ENCODE measurements at regions not wholly inside any gene's neighbourhood (a gene's known extent, or its start where the extent isn't known, plus 50 kb on each side); places are given as distances from the start of the nearest gene placed in this dataset.

DNA sequence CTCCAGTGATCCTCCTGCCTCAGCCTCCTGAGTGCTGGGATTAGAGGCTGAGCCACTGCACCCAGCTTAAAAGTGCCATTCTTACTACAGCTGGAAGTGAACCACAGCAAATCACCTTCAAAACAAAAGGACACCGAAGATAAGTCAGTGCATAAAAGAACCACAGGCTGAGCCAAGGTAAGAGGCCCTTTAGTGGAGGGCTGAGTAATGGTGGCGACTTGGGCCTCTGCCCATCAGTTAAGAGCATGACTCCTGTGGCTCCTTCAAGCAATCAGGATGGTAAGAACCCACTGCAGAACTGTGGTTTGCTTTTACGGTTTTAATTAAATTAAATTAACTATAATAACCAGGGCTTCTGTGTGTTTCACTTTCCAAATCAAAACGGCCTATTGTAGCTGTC, 75.1 kb downstream of the CTAGE1 start:
- intact Hi-C loops (cut with micrococcal nuclease) = no loop called here
- Mint-ChIP-seq H3K27ac (no peak overlapping the region), H3K4me1 (ENCODE audit: low read depth) (no peaks in the 10 kb centered on the region), H3K4me3 (no peak overlapping the region), H3K27me3 (ENCODE audit: insufficient read depth) (peaks cover 19% of the 10 kb centered on the region), H3K36me3 (ENCODE audit: low read depth) (no peaks in the 10 kb centered on the region), H3K9me3 (no peaks in the 10 kb centered on the region)
- DNase-seq (ENCODE audit: low spot score) = no peak

GRCh38 chr18:22340331-22340730, 77.4 kb downstream of the CTAGE1 start:
- Mint-ChIP-seq H3K4me1 (ENCODE audit: low read depth) (no peaks in the 10 kb centered on the region), H3K36me3 (ENCODE audit: low read depth) (no peaks in the 10 kb centered on the region), H3K4me3 (no peak overlapping the region), H3K9me3 (no peaks in the 10 kb centered on the region), H3K27me3 (ENCODE audit: insufficient read depth) (no peaks in the 10 kb centered on the region), H3K27ac (no peak overlapping the region)
- no peak for DNase-seq (ENCODE audit: low spot score)
- intact Hi-C loops (cut with micrococcal nuclease) = no loop called here

- H3K4me3 Mint-ChIP-seq = no peak overlapping the region
- H3K27ac Mint-ChIP-seq = no peak overlapping the region
- no peaks in the 10 kb centered on the region for H3K36me3 Mint-ChIP-seq (ENCODE audit: low read depth)
- intact Hi-C loops (cut with micrococcal nuclease) = no loop called here
- no peak for DNase-seq (ENCODE audit: low spot score)
- no peaks in the 10 kb centered on the region for H3K4me1 Mint-ChIP-seq (ENCODE audit: low read depth)
- H3K27me3 Mint-ChIP-seq (ENCODE audit: insufficient read depth) = no peaks in the 10 kb centered on the region
- no peaks in the 10 kb centered on the region for H3K9me3 Mint-ChIP-seq
Observed at GRCh38 chr18:22339913-22340312, 77.8 kb downstream of the CTAGE1 start.

DNA sequence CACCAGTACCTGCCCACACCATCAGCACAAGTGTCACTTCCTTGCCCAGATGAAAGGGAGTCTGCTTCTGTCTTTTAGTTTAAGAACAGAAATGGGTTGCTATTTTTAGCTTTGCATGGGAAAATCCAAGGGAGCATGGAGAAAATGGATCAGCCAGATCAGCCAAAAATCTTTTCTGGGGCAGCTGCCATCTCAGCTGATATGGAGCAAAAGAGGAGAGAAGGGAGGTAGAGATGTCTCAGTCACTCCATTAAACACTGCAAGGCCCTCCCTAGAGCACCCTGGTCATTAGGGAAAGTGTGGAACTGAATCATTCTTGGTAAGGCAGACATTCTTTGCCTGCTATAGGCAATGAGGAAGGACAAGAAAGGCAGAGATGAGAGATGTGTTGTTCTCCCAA, 79.9 kb downstream of the CTAGE1 start:
- no peaks in the 10 kb centered on the region for H3K36me3 Mint-ChIP-seq (ENCODE audit: low read depth)
- H3K4me1 Mint-ChIP-seq (ENCODE audit: low read depth) = no peaks in the 10 kb centered on the region
- intact Hi-C loops (cut with micrococcal nuclease) = no loop called here
- no peak for DNase-seq (ENCODE audit: low spot score)
- no peaks in the 10 kb centered on the region for H3K9me3 Mint-ChIP-seq
- H3K4me3 Mint-ChIP-seq = no peak overlapping the region
- H3K27me3 Mint-ChIP-seq (ENCODE audit: insufficient read depth) = no peaks in the 10 kb centered on the region
- H3K27ac Mint-ChIP-seq = no peak overlapping the region

GRCh38 chr18:22337306-22337705, 80.4 kb downstream of the CTAGE1 start:
- no peaks in the 10 kb centered on the region for H3K4me1 Mint-ChIP-seq (ENCODE audit: low read depth)
- intact Hi-C loops (cut with micrococcal nuclease) = no loop called here
- H3K27me3 Mint-ChIP-seq (ENCODE audit: insufficient read depth) = no peaks in the 10 kb centered on the region
- no peak overlapping the region for H3K4me3 Mint-ChIP-seq
- no peak for DNase-seq (ENCODE audit: low spot score)
- H3K27ac Mint-ChIP-seq = no peak overlapping the region
- no peaks in the 10 kb centered on the region for H3K9me3 Mint-ChIP-seq
- no peaks in the 10 kb centered on the region for H3K36me3 Mint-ChIP-seq (ENCODE audit: low read depth)

DNA sequence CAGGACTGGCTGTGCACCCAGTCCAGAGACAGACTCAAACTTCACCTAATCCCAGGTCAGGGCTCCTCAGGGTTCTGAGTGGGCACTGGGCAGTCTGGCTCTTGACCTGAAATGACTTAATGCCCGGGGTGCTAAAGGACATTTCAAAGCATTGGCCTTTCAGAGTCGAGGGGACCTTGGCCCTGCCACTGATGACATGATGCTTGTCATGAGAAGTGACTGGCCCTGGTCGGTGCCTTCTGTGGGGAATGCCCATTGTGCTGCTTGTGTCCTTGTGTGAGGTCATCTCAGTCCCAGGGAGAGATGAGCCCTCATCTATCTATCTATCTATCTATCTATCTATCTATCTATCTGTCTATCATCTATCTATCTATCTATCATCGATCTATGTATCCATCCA, 81.3 kb downstream of the CTAGE1 start:
- H3K4me1 Mint-ChIP-seq (ENCODE audit: low read depth) = no peaks in the 10 kb centered on the region
- H3K27ac Mint-ChIP-seq = no peak overlapping the region
- no peaks in the 10 kb centered on the region for H3K27me3 Mint-ChIP-seq (ENCODE audit: insufficient read depth)
- no peaks in the 10 kb centered on the region for H3K9me3 Mint-ChIP-seq
- no peak for DNase-seq (ENCODE audit: low spot score)
- no peaks in the 10 kb centered on the region for H3K36me3 Mint-ChIP-seq (ENCODE audit: low read depth)
- intact Hi-C loops (cut with micrococcal nuclease) = no loop called here
- no peak overlapping the region for H3K4me3 Mint-ChIP-seq

GRCh38 chr18:22335731-22336198, 82.0 kb downstream of the CTAGE1 start:
- no peaks in the 10 kb centered on the region for H3K9me3 Mint-ChIP-seq
- intact Hi-C loops (cut with micrococcal nuclease) = no loop called here
- H3K27me3 Mint-ChIP-seq (ENCODE audit: insufficient read depth) = no peaks in the 10 kb centered on the region
- no peaks in the 10 kb centered on the region for H3K4me1 Mint-ChIP-seq (ENCODE audit: low read depth)
- no peak for DNase-seq (ENCODE audit: low spot score)
- H3K4me3 Mint-ChIP-seq = no peak overlapping the region
- H3K36me3 Mint-ChIP-seq (ENCODE audit: low read depth) = no peaks in the 10 kb centered on the region
- no peak overlapping the region for H3K27ac Mint-ChIP-seq

- Mint-ChIP-seq H3K4me1 (ENCODE audit: low read depth) (no peaks in the 10 kb centered on the region), H3K27me3 (ENCODE audit: insufficient read depth) (peaks cover 2% of the 10 kb centered on the region), H3K4me3 (no peak overlapping the region), H3K9me3 (no peaks in the 10 kb centered on the region), H3K27ac (no peak overlapping the region), H3K36me3 (ENCODE audit: low read depth) (no peaks in the 10 kb centered on the region)
- intact Hi-C loops (cut with micrococcal nuclease) = no loop called here
- DNase-seq (ENCODE audit: low spot score) = no peak
Observed at GRCh38 chr18:22334567-22334966, 83.1 kb downstream of the CTAGE1 start.

DNA sequence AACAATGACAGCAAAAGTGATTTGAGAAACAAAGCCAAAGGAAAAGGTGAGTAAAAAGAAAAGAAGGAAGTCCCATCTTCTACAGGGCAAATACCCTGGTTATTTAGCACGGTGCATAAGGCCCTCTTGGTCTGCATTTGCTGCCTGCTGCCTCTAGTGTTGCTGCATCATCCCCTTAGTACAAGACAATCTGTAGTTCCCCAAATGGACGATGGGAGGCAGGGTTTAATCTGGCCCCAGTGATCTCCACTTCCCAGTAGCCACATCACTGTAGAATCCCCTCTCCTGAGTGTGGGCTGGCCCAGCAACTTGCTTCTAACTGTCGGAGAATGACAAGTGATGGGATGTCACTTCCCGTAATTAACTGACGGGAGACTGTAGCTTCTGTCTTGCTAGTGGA, 85.1 kb downstream of the CTAGE1 start:
- Mint-ChIP-seq H3K4me3 (no peak overlapping the region), H3K36me3 (ENCODE audit: low read depth) (no peaks in the 10 kb centered on the region), H3K4me1 (ENCODE audit: low read depth) (no peaks in the 10 kb centered on the region), H3K9me3 (no peaks in the 10 kb centered on the region), H3K27me3 (ENCODE audit: insufficient read depth) (peaks cover 2% of the 10 kb centered on the region), H3K27ac (no peak overlapping the region)
- DNase-seq (ENCODE audit: low spot score) = no peak
- intact Hi-C loops (cut with micrococcal nuclease) = no loop called here

- no peak for DNase-seq (ENCODE audit: low spot score)
- peaks cover 2% of the 10 kb centered on the region for H3K27me3 Mint-ChIP-seq (ENCODE audit: insufficient read depth)
- intact Hi-C loops (cut with micrococcal nuclease) = no loop called here
- H3K4me1 Mint-ChIP-seq (ENCODE audit: low read depth) = no peaks in the 10 kb centered on the region
- H3K36me3 Mint-ChIP-seq (ENCODE audit: low read depth) = no peaks in the 10 kb centered on the region
- H3K4me3 Mint-ChIP-seq = no peak overlapping the region
- no peak overlapping the region for H3K27ac Mint-ChIP-seq
- no peaks in the 10 kb centered on the region for H3K9me3 Mint-ChIP-seq
Observed at GRCh38 chr18:22330508-22330907, 87.2 kb downstream of the CTAGE1 start.

GRCh38 chr18:22325396-22325795, 92.3 kb downstream of the CTAGE1 start:
- Mint-ChIP-seq H3K36me3 (ENCODE audit: low read depth) (no peaks in the 10 kb centered on the region), H3K9me3 (no peaks in the 10 kb centered on the region), H3K4me3 (no peak overlapping the region), H3K27ac (no peak overlapping the region), H3K4me1 (ENCODE audit: low read depth) (no peaks in the 10 kb centered on the region), H3K27me3 (ENCODE audit: insufficient read depth) (peaks cover 5% of the 10 kb centered on the region)
- intact Hi-C loops (cut with micrococcal nuclease) = no loop called here
- no peak for DNase-seq (ENCODE audit: low spot score)

GRCh38 chr18:22324191-22325131, 93.3 kb downstream of the CTAGE1 start:
- no peaks in the 10 kb centered on the region for H3K36me3 Mint-ChIP-seq (ENCODE audit: low read depth)
- no peak overlapping the region for H3K4me3 Mint-ChIP-seq
- intact Hi-C loops (cut with micrococcal nuclease) = no loop called here
- no peak for DNase-seq (ENCODE audit: low spot score)
- H3K27me3 Mint-ChIP-seq (ENCODE audit: insufficient read depth) = peaks cover 4% of the 10 kb centered on the region
- H3K27ac Mint-ChIP-seq = no peak overlapping the region
- H3K4me1 Mint-ChIP-seq (ENCODE audit: low read depth) = no peaks in the 10 kb centered on the region
- no peaks in the 10 kb centered on the region for H3K9me3 Mint-ChIP-seq

- H3K4me3 Mint-ChIP-seq = no peak overlapping the region
- no peak overlapping the region for H3K27ac Mint-ChIP-seq
- H3K4me1 Mint-ChIP-seq (ENCODE audit: low read depth) = no peaks in the 10 kb centered on the region
- H3K9me3 Mint-ChIP-seq = no peaks in the 10 kb centered on the region
- H3K27me3 Mint-ChIP-seq (ENCODE audit: insufficient read depth) = peaks cover 4% of the 10 kb centered on the region
- DNase-seq (ENCODE audit: low spot score) = no peak
- no peaks in the 10 kb centered on the region for H3K36me3 Mint-ChIP-seq (ENCODE audit: low read depth)
- intact Hi-C loops (cut with micrococcal nuclease) = no loop called here
Observed at GRCh38 chr18:22322243-22322691, 95.4 kb downstream of the CTAGE1 start.
